ENCODE measurements at regions not wholly inside any gene's neighbourhood (a gene's known extent, or its start where the extent isn't known, plus 50 kb on each side); places are given as distances from the start of the nearest gene placed in this dataset.

DNA sequence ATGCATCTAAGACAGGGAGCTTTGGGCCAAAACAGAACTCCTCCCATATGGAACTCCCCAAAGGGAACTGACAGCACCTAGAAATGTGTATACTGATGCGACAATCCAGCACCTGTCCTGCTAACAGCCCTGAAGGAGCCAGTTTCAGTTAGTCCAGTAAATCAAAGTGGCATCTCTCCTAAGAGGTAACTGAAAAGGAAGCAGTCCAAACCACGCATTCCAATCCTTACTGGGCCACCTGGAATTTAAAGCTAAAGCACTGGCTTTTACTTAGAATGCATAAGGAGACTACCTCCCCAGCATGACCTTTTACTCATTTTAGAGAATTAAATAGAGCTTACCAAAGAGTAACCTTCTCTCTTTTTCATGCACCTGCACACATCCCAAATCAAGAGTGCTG, 586.8 kb upstream of the PITX2 start:
- Histone ChIP-seq H3K4me3 (ENCODE audit: low read depth, low read length, poor library complexity, severe bottlenecking) (no peak overlapping the region), H3K9me3 (ENCODE audit: low read length) (no peaks in the 10 kb centered on the region), H3K79me2 (ENCODE audit: insufficient read depth, low read depth, low read length) (no peaks in the 10 kb centered on the region), H2AFZ (ENCODE audit: low read length) (no peak overlapping the region), H3K27ac (ENCODE audit: low read depth, low read length, poor library complexity, severe bottlenecking) (no peak overlapping the region), H3K4me2 (ENCODE audit: low read length) (no peak overlapping the region), H3K4me1 (ENCODE audit: insufficient read depth, low read length, poor library complexity, severe bottlenecking) (no peaks in the 10 kb centered on the region), H3K9me2 (ENCODE audit: insufficient read depth, low read length) (no peaks in the 10 kb centered on the region), H4K20me1 (ENCODE audit: insufficient read depth, low read length) (no peaks in the 10 kb centered on the region), H3K36me3 (ENCODE audit: insufficient read depth, low read length) (no peaks in the 10 kb centered on the region)
- BruUV-seq (replicated peaks): no TSS peak
- CTCF ChIA-PET (ENCODE audit: unreplicated experiment): no interaction called here
- intact Hi-C loops (cut with micrococcal nuclease; ENCODE audit: unreplicated experiment): no loop called here
- TF ChIP-seq CTCF (conservative IDR thresholded peaks at IDR 0.05; ENCODE audit: low read length) (no peak), EZH2phosphoT487 (IDR thresholded peaks at IDR 0.05; ENCODE audit: borderline replicate concordance, low read depth, low read length) (no peak)
- no peak for DNase-seq (ENCODE audit: low spot score)
- POLR2A ChIA-PET: interaction anchor here (1.2 kb wide), 1 partner anchor 11 kb away, joined by 3 read pairs; no protein-coding TSS in a partner anchor

DNA sequence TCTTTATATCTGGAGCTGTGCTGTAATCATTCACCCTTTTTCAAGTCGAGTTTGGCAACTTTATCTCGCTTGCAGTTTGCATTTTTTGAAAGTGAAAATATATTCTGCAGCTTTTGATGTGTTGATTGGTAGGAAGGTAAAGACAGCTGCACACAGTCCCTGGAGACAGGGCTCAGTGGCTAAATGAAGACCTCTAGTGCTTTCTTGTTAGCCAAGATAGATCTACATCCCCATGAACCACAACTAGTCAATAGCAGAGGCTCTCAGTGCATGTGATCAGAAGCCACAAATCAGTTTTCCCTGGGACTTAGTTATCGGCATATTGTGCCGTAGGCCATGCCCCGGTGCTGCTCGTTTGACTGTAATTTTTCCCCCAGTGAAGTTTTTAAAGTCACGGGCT, 587.7 kb upstream of the PITX2 start:
- intact Hi-C loops (cut with micrococcal nuclease; ENCODE audit: unreplicated experiment): no loop called here
- no peaks in the 10 kb centered on the region for H3K79me2 ChIP-seq (ENCODE audit: insufficient read depth, low read depth, low read length)
- TF ChIP-seq CTCF (conservative IDR thresholded peaks at IDR 0.05; ENCODE audit: low read length) (no peak), EZH2phosphoT487 (IDR thresholded peaks at IDR 0.05; ENCODE audit: borderline replicate concordance, low read depth, low read length) (no peak)
- CTCF ChIA-PET (ENCODE audit: unreplicated experiment): no interaction called here
- H3K4me1 ChIP-seq (ENCODE audit: insufficient read depth, low read length, poor library complexity, severe bottlenecking): no peaks in the 10 kb centered on the region
- H3K9me2 ChIP-seq (ENCODE audit: insufficient read depth, low read length): no peaks in the 10 kb centered on the region
- no peak overlapping the region for H2AFZ ChIP-seq (ENCODE audit: low read length)
- no peak overlapping the region for H3K4me3 ChIP-seq (ENCODE audit: low read depth, low read length, poor library complexity, severe bottlenecking)
- H3K27ac ChIP-seq (ENCODE audit: low read depth, low read length, poor library complexity, severe bottlenecking): no peak overlapping the region
- H3K9me3 ChIP-seq (ENCODE audit: low read length): no peaks in the 10 kb centered on the region
- H3K4me2 ChIP-seq (ENCODE audit: low read length): no peak overlapping the region
- H3K36me3 ChIP-seq (ENCODE audit: insufficient read depth, low read length): no peaks in the 10 kb centered on the region
- H4K20me1 ChIP-seq (ENCODE audit: insufficient read depth, low read length): no peaks in the 10 kb centered on the region
- POLR2A ChIA-PET: interaction anchor here (0.7 to 1.2 kb wide), 3 partner anchors 12 to 58 kb away, joined by 3 read pairs; no protein-coding TSS in a partner anchor
- BruUV-seq (replicated peaks): no TSS peak
- no peak for DNase-seq (ENCODE audit: low spot score)

DNA sequence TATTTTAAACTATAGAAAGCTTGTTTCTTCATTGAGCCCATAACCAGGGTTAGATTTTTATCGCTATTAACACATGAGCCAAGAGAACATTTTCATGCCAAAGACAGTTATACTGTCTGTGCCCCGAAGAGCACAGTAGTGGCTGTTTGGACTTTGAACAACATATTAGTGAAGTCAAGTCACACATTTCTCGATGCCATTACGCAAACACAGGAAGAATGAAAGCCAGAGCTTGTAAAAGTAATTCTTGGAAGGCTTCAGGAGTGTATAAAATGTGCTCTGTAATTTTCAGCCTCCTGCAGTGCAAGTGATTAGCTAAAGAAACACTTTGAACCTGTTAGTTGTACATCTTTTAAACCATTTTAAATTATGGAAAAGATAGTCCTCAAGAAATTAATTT, 590.7 kb upstream of the PITX2 start:
- no peak overlapping the region for H3K4me2 ChIP-seq (ENCODE audit: low read length)
- H3K36me3 ChIP-seq (ENCODE audit: insufficient read depth, low read length): no peaks in the 10 kb centered on the region
- CTCF ChIA-PET (ENCODE audit: unreplicated experiment): no interaction called here
- DNase-seq (ENCODE audit: low spot score): no peak
- H2AFZ ChIP-seq (ENCODE audit: low read length): no peak overlapping the region
- POLR2A ChIA-PET: interaction anchor here (0.7 to 1.0 kb wide), 2 partner anchors 11 to 373 kb away, joined by 3 to 4 read pairs; no protein-coding TSS in a partner anchor
- no peak overlapping the region for H3K27ac ChIP-seq (ENCODE audit: low read depth, low read length, poor library complexity, severe bottlenecking)
- H3K9me2 ChIP-seq (ENCODE audit: insufficient read depth, low read length): no peaks in the 10 kb centered on the region
- TF ChIP-seq EZH2phosphoT487 (IDR thresholded peaks at IDR 0.05; ENCODE audit: borderline replicate concordance, low read depth, low read length) (no peak), CTCF (conservative IDR thresholded peaks at IDR 0.05; ENCODE audit: low read length) (no peak)
- no peak overlapping the region for H3K4me3 ChIP-seq (ENCODE audit: low read depth, low read length, poor library complexity, severe bottlenecking)
- H3K79me2 ChIP-seq (ENCODE audit: insufficient read depth, low read depth, low read length): no peaks in the 10 kb centered on the region
- intact Hi-C loops (cut with micrococcal nuclease; ENCODE audit: unreplicated experiment): no loop called here
- H3K9me3 ChIP-seq (ENCODE audit: low read length): no peaks in the 10 kb centered on the region
- no peaks in the 10 kb centered on the region for H4K20me1 ChIP-seq (ENCODE audit: insufficient read depth, low read length)
- BruUV-seq (replicated peaks): no TSS peak
- H3K4me1 ChIP-seq (ENCODE audit: insufficient read depth, low read length, poor library complexity, severe bottlenecking): no peaks in the 10 kb centered on the region

Data from OCI-LY7 (cell line).